Endothelial cell of umbilical vein (primary cell): ENCODE measurements at regions not wholly inside any gene's neighbourhood (a gene's known extent, or its start where the extent isn't known, plus 50 kb on each side); places are given as distances from the start of the nearest gene placed in this dataset.

Experiments
- CTCF ChIP-seq, 2 donors: IDR thresholded peaks; 1 replicate in 1 of 2; 2 replicates in 1 of 2; pipeline ENCODE4 v1.5.1; 2011; ENCODE audit warnings: low read length in 2 of 2, mild to moderate bottlenecking in 2 of 2, moderate library complexity in 2 of 2, control low read depth in 1 of 2, inconsistent platforms in 1 of 2, low read depth in 1 of 2; ENCODE audit not compliant: insufficient read depth in 1 of 2; ENCODE audit errors: extremely low read depth in 1 of 2
- EZH2 ChIP-seq: IDR thresholded peaks from 2 replicates; pipeline ENCODE4 v1.6.1; 2012; ENCODE audit warnings: borderline replicate concordance, low read depth, mild to moderate bottlenecking, moderate library complexity, low read length, inconsistent platforms; ENCODE audit not compliant: severe bottlenecking
- FOS ChIP-seq: IDR thresholded peaks from 2 replicates; pipeline ENCODE4 v1.6.1; 2011; ENCODE audit warnings: mild to moderate bottlenecking, low read length, moderate library complexity, borderline replicate concordance; ENCODE audit not compliant: insufficient read depth
- GATA2 ChIP-seq: IDR thresholded peaks from 2 replicates; pipeline ENCODE4 v1.7.0; 2011; ENCODE audit warnings: low read depth, mild to moderate bottlenecking, moderate library complexity, mixed read lengths, low read length; ENCODE audit not compliant: insufficient read length, insufficient read depth
- MAX ChIP-seq: IDR thresholded peaks from 2 replicates; pipeline ENCODE4 v1.6.1; 2011; ENCODE audit not compliant: insufficient read depth, insufficient read length
- MYC ChIP-seq: IDR thresholded peaks from one replicate; pipeline ENCODE4 v1.6.1; 2011; ENCODE audit warnings: mild to moderate bottlenecking, low read depth, low read length
- POLR2A ChIP-seq: IDR thresholded peaks from 2 replicates; pipeline ENCODE4 v1.6.1; 2012; ENCODE audit warnings: low read depth, mild to moderate bottlenecking, control low read depth, low read length
- POLR2AphosphoS5 ChIP-seq: IDR thresholded peaks from 2 replicates; pipeline ENCODE4 v1.6.1; 2012; ENCODE audit warnings: low read depth, mild to moderate bottlenecking, control low read depth, low read length, moderate library complexity; ENCODE audit not compliant: insufficient read depth

GRCh38 chr2:56089931-56090330 is 93.9 kb upstream of the CCDC85A start:
- TF ChIP-seq EZH2 (no peak), CTCF (IDR thresholded peaks at IDR 0.05; ENCODE audit: extremely low read depth in 1 of 2, insufficient read depth in 1 of 2, low read depth in 1 of 2, low read length in 2 of 2) (no peak), POLR2A (no peak), MAX (no peak), FOS (no peak), POLR2AphosphoS5 (no peak), MYC (no peak), GATA2 (no peak)
